ENCODE measurements at regions not wholly inside any gene's neighbourhood (a gene's known extent, or its start where the extent isn't known, plus 50 kb on each side); places are given as distances from the start of the nearest gene placed in this dataset.

GRCh38 chr7:53940483-53940882 lies 601.7 kb upstream of the VSTM2A start:
- ATAC-seq, result no peak
- TF ChIP-seq ARNTL (CRISPR knock-in tag; IDR thresholded peaks at IDR 0.05; ENCODE audit: borderline replicate concordance, low read depth), result no peak

DNA sequence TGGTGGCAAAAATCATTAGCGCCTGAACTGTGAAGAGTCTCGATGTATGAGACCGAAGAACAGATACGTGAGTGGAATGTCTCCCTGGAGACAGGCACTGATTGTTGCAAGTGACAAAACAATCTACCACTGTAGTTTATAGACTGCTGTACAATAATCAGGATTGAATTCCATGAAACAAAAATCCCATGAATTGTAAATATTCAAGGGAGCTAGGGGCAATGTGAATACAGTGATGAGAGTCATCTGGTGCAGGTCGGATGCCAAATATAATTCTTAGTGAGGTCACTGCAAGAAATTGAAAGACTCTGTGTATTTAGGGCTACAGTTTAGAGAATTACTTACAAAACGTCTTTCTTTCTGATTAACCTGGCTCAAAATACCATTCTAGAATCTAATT lies 594.4 kb upstream of the VSTM2A start:
- TF ChIP-seq SNAI2 (CRISPR knock-in tag; IDR thresholded peaks at IDR 0.05) (no peak), BACH2 (CRISPR knock-in tag; IDR thresholded peaks at IDR 0.05; ENCODE audit: borderline replicate concordance) (no peak), GLIS3 (CRISPR knock-in tag; IDR thresholded peaks at IDR 0.05) (no peak), ZNF70 (CRISPR knock-in tag; IDR thresholded peaks at IDR 0.05) (no peak), ISL1 (CRISPR knock-in tag; IDR thresholded peaks at IDR 0.05) (no peak), OSR1 (CRISPR knock-in tag; IDR thresholded peaks at IDR 0.05) (no peak), POU6F1 (CRISPR knock-in tag; IDR thresholded peaks at IDR 0.05; ENCODE audit: borderline replicate concordance, low read depth) (no peak), ZNF8 (CRISPR knock-in tag; IDR thresholded peaks at IDR 0.05) (no peak), ZC3H10 (CRISPR knock-in tag; IDR thresholded peaks at IDR 0.05) (no peak), ZFP30 (CRISPR knock-in tag; IDR thresholded peaks at IDR 0.05) (no peak), RARB (CRISPR knock-in tag; IDR thresholded peaks at IDR 0.05) (no peak), PATZ1 (CRISPR knock-in tag; IDR thresholded peaks at IDR 0.05; ENCODE audit: borderline replicate concordance) (no peak), TCF4 (CRISPR knock-in tag; IDR thresholded peaks at IDR 0.05; ENCODE audit: borderline replicate concordance) (no peak), PPARA (CRISPR knock-in tag; IDR thresholded peaks at IDR 0.05; ENCODE audit: borderline replicate concordance) (no peak), ARNTL (CRISPR knock-in tag; IDR thresholded peaks at IDR 0.05; ENCODE audit: borderline replicate concordance, low read depth) (no peak), ZNF565 (CRISPR knock-in tag; conservative IDR thresholded peaks at IDR 0.05; ENCODE audit: low read depth) (no peak), CREB5 (CRISPR knock-in tag; IDR thresholded peaks at IDR 0.05; ENCODE audit: low read depth) (no peak)
- TF ChIP-seq, protein P1, sequence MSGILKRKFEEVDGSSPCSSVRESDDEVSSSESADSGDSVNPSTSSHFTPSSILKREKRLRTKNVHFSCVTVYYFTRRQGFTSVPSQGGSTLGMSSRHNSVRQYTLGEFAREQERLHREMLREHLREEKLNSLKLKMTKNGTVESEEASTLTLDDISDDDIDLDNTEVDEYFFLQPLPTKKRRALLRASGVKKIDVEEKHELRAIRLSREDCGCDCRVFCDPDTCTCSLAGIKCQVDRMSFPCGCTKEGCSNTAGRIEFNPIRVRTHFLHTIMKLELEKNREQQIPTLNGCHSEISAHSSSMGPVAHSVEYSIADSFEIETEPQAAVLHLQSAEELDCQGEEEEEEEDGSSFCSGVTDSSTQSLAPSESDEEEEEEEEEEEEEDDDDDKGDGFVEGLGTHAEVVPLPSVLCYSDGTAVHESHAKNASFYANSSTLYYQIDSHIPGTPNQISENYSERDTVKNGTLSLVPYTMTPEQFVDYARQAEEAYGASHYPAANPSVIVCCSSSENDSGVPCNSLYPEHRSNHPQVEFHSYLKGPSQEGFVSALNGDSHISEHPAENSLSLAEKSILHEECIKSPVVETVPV (CRISPR knock-in tag; IDR thresholded peaks at IDR 0.05), result no peak
- ATAC-seq, result no peak

DNA sequence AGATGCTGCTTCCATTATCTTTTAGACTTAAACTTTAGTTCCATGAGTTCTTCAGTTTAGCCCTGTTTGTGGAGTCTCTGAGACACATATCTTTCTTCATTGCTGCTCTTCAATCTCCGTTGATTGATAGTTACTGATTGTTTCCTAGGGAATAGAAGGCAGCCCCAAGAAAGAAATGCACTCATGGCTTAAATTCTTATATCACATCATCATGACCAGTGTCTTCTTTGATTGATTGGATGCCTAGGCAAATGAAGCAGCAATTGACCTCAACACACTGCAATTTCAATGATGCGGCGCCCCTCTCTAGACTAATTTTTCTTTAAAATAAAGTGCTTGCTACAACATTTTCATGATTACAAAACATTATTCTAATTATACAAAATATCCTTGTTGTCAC lies 576.5 kb upstream of the VSTM2A start:
- TF ChIP-seq ZFP30 (CRISPR knock-in tag; IDR thresholded peaks at IDR 0.05) (no peak), ARNTL (CRISPR knock-in tag; IDR thresholded peaks at IDR 0.05; ENCODE audit: borderline replicate concordance, low read depth) (no peak), ESRRG (CRISPR knock-in tag; IDR thresholded peaks at IDR 0.05) (no peak), ZNF70 (CRISPR knock-in tag; IDR thresholded peaks at IDR 0.05) (no peak), ISL1 (CRISPR knock-in tag; IDR thresholded peaks at IDR 0.05) (no peak), ZNF565 (CRISPR knock-in tag; conservative IDR thresholded peaks at IDR 0.05; ENCODE audit: low read depth) (no peak), OSR1 (CRISPR knock-in tag; IDR thresholded peaks at IDR 0.05) (no peak)
- TF ChIP-seq, protein P1 (CRISPR knock-in tag; IDR thresholded peaks at IDR 0.05), result no peak
- TF ChIP-seq, protein P2, sequence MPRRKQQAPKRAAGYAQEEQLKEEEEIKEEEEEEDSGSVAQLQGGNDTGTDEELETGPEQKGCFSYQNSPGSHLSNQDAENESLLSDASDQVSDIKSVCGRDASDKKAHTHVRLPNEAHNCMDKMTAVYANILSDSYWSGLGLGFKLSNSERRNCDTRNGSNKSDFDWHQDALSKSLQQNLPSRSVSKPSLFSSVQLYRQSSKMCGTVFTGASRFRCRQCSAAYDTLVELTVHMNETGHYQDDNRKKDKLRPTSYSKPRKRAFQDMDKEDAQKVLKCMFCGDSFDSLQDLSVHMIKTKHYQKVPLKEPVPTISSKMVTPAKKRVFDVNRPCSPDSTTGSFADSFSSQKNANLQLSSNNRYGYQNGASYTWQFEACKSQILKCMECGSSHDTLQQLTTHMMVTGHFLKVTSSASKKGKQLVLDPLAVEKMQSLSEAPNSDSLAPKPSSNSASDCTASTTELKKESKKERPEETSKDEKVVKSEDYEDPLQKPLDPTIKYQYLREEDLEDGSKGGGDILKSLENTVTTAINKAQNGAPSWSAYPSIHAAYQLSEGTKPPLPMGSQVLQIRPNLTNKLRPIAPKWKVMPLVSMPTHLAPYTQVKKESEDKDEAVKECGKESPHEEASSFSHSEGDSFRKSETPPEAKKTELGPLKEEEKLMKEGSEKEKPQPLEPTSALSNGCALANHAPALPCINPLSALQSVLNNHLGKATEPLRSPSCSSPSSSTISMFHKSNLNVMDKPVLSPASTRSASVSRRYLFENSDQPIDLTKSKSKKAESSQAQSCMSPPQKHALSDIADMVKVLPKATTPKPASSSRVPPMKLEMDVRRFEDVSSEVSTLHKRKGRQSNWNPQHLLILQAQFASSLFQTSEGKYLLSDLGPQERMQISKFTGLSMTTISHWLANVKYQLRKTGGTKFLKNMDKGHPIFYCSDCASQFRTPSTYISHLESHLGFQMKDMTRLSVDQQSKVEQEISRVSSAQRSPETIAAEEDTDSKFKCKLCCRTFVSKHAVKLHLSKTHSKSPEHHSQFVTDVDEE (CRISPR knock-in tag; IDR thresholded peaks at IDR 0.05), result no peak
- ATAC-seq, result no peak
